ENCODE measurements at regions not wholly inside any gene's neighbourhood (a gene's known extent, or its start where the extent isn't known, plus 50 kb on each side); places are given as distances from the start of the nearest gene placed in this dataset.

DNA sequence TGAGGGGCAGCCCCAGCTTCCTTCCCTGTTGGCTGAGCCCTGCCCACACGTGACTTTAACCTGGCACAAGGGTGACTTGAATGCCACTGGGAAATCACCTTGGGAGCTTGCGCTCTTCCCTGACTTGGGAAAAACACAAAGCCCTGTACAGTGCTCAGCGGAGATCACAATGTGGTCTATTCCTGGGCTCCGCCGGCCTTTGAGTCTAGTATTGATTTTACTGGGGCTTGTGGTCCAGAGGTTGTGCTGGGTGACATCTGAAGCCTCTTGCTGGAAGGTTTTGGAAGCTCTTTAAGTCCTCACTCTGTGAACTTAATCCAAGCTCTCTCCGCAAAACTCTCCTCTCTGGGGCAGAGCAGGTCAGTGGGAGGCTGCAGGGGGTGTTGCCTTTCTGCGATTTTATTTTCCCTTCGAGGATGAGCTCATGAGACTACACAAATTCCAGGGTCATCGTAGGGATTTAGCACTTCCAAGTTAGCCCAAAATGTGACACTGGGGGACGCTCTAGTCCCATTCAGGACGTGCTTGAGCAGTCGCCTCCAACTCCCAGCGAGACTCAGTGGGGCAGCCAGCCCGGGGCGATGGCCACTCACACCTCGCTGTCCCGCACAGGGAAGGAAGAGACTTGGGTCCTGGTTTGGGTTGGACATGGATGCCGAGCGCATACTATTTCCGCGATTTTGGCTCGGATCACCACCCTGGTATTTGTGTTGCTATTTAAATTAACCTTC is 291.9 kb upstream of the AJAP1 start:
- peaks cover 5% of the 10 kb centered on the region; the same call in 1 of the 2 replicates for H3K9me3 ChIP-seq (ENCODE audit: control insufficient read depth, insufficient read depth, low read length)
- no peaks in the 10 kb centered on the region for H3F3A ChIP-seq (ENCODE audit: control insufficient read depth, insufficient read depth)
- no peak overlapping the region for H3K27ac ChIP-seq (ENCODE audit: low read depth, low read length)

DNA sequence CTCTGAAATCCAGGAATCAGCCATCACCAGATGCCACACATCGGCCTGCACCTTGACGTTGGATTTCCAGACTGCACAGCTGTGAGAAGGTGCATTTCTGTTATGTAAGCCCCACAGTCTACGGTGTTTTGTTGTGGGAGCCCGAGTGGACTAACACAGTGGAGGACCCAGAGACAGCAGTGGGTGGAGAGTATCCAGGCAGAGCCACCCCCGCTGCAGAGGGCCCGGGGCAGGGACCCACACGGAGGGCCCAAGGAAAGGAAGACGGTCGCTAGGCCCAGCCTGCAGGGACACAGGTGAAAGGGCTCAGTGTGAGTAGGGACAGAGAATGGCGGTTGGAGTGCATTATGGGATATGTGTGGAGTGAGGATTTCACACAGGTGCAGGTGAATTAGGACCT is 288.3 kb upstream of the AJAP1 start:
- no peak overlapping the region for H3K4me3 ChIP-seq (ENCODE audit: low read length)
- no peak overlapping the region for H3K4me2 ChIP-seq (ENCODE audit: low read length)
- TF ChIP-seq EZH2phosphoT487 (IDR thresholded peaks at IDR 0.05; ENCODE audit: borderline replicate concordance, low read length): no peak
- TF ChIP-seq, protein P1, sequence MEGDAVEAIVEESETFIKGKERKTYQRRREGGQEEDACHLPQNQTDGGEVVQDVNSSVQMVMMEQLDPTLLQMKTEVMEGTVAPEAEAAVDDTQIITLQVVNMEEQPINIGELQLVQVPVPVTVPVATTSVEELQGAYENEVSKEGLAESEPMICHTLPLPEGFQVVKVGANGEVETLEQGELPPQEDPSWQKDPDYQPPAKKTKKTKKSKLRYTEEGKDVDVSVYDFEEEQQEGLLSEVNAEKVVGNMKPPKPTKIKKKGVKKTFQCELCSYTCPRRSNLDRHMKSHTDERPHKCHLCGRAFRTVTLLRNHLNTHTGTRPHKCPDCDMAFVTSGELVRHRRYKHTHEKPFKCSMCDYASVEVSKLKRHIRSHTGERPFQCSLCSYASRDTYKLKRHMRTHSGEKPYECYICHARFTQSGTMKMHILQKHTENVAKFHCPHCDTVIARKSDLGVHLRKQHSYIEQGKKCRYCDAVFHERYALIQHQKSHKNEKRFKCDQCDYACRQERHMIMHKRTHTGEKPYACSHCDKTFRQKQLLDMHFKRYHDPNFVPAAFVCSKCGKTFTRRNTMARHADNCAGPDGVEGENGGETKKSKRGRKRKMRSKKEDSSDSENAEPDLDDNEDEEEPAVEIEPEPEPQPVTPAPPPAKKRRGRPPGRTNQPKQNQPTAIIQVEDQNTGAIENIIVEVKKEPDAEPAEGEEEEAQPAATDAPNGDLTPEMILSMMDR (IDR thresholded peaks at IDR 0.05; ENCODE audit: low read depth, low read length, poor library complexity, severe bottlenecking): no peak
- no peaks in the 10 kb centered on the region for H3F3A ChIP-seq (ENCODE audit: control insufficient read depth, insufficient read depth)
- H3K79me2 ChIP-seq (ENCODE audit: control insufficient read depth, low read length): no peaks in the 10 kb centered on the region
- H3K36me3 ChIP-seq (ENCODE audit: control insufficient read depth, low read length): no peaks in the 10 kb centered on the region
- no peak overlapping the region for H3K27ac ChIP-seq (ENCODE audit: low read depth, low read length)
- H3K9me3 ChIP-seq (ENCODE audit: control insufficient read depth, insufficient read depth, low read length): peaks cover 5% of the 10 kb centered on the region; the same call in 1 of the 2 replicates
- no peaks in the 10 kb centered on the region for H3K4me1 ChIP-seq (ENCODE audit: control insufficient read depth, low read length)
- H3K27me3 ChIP-seq (ENCODE audit: control insufficient read depth, low read length): no peaks in the 10 kb centered on the region
- H4K20me1 ChIP-seq (ENCODE audit: control insufficient read depth, insufficient read depth, low read depth, low read length): no peaks in the 10 kb centered on the region
- no peaks in the 10 kb centered on the region for H3K9me2 ChIP-seq (replicated peaks; ENCODE audit: control insufficient read depth, low read length)

More for the DNA sequence above, 291.9 kb upstream of the AJAP1 start:
- Histone ChIP-seq H3K4me3 (ENCODE audit: low read length) (no peak overlapping the region), H3K4me2 (ENCODE audit: low read length) (no peak overlapping the region), H3K79me2 (ENCODE audit: control insufficient read depth, low read length) (no peaks in the 10 kb centered on the region), H3K36me3 (ENCODE audit: control insufficient read depth, low read length) (no peaks in the 10 kb centered on the region), H3K4me1 (ENCODE audit: control insufficient read depth, low read length) (no peaks in the 10 kb centered on the region), H3K9me2 (replicated peaks; ENCODE audit: control insufficient read depth, low read length) (no peaks in the 10 kb centered on the region), H4K20me1 (ENCODE audit: control insufficient read depth, insufficient read depth, low read depth, low read length) (no peaks in the 10 kb centered on the region), H3K27me3 (ENCODE audit: control insufficient read depth, low read length) (no peaks in the 10 kb centered on the region)
- TF ChIP-seq EZH2phosphoT487 (IDR thresholded peaks at IDR 0.05; ENCODE audit: borderline replicate concordance, low read length): no peak
- TF ChIP-seq, protein P1 (IDR thresholded peaks at IDR 0.05; ENCODE audit: low read depth, low read length, poor library complexity, severe bottlenecking): no peak

DNA sequence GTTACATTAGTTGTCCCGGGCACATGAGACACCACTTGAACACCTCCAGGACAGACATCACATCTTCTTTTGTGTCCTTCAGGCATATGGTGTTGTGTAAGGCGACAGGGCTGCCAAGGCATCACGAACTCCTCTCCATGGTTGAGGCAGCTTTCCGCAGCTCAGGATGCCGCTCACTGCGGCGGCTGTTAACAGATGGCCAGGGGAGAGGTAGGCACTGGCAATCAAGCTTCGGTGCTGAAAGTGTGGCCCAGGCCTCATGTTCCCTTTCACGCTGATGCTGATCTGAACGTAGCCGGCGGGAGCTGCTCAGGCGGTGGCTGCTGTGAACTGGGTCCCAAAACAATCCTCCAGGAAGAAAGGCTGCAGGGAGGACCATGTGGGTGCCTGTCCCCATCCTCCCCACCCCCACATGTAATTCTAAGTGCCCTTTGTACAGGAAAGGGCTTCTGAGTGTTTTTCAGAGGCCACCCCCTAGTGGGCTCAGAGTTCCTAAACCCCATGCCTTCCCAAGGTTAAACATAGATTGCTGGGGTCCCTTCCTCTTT is 287.1 kb upstream of the AJAP1 start:
- H3F3A ChIP-seq (ENCODE audit: control insufficient read depth, insufficient read depth): no peaks in the 10 kb centered on the region
- H3K4me1 ChIP-seq (ENCODE audit: control insufficient read depth, low read length): no peaks in the 10 kb centered on the region
- H3K4me2 ChIP-seq (ENCODE audit: low read length): no peak overlapping the region
- no peaks in the 10 kb centered on the region for H3K9me2 ChIP-seq (replicated peaks; ENCODE audit: control insufficient read depth, low read length)
- TF ChIP-seq, protein P1 (IDR thresholded peaks at IDR 0.05; ENCODE audit: low read depth, low read length, poor library complexity, severe bottlenecking): no peak
- no peak for TF ChIP-seq EZH2phosphoT487 (IDR thresholded peaks at IDR 0.05; ENCODE audit: borderline replicate concordance, low read length)
- H3K4me3 ChIP-seq (ENCODE audit: low read length): no peak overlapping the region
- H3K27me3 ChIP-seq (ENCODE audit: control insufficient read depth, low read length): no peaks in the 10 kb centered on the region
- H3K36me3 ChIP-seq (ENCODE audit: control insufficient read depth, low read length): no peaks in the 10 kb centered on the region
- no peaks in the 10 kb centered on the region for H3K79me2 ChIP-seq (ENCODE audit: control insufficient read depth, low read length)
- H4K20me1 ChIP-seq (ENCODE audit: control insufficient read depth, insufficient read depth, low read depth, low read length): no peaks in the 10 kb centered on the region
- peaks cover 5% of the 10 kb centered on the region; the same call in 1 of the 2 replicates for H3K9me3 ChIP-seq (ENCODE audit: control insufficient read depth, insufficient read depth, low read length)
- no peak overlapping the region for H3K27ac ChIP-seq (ENCODE audit: low read depth, low read length)

All from DOHH2 (cell line).